ENCODE measurements at regions not wholly inside any gene's neighbourhood (a gene's known extent, or its start where the extent isn't known, plus 50 kb on each side); places are given as distances from the start of the nearest gene placed in this dataset.

DNA sequence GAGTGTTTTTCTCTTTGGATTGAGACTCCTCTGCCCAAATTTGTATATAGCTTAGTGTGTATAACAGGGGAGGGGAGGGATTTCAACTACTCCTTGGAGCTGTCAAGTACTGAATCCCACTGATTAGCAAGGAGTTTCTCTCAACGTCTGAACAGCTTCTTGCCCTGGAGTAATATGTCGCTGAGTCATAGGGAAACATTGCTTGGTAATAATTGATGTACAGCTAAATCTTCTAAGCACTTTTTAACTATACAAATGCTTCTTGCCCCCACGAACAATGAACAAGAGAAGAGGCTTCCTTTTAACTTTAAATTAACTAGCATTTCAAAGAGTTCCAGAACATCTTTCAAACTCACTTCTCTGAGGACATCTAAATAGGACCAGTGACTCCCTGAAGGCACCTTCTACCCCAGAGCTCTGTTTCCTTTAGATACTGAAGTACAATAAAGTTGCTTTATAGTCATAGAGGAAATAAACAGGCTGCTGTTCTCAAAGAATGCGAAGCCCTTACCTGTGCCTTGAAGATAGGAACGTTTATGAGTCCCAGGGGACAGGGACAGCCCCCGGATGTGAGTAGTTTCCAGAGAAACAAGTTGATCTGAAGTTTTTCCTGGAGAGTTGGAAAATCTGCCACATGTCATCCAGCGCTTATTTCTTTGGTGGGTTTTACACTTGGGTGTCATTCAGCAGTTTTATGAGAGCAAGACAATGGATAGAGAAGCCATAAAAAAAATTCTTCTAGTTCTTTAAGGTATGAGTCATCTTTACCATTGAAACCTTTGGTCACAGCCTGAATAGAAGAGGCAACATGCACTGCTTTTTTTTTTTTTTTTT lies 462.5 kb upstream of the BTBD3 start:
- Histone ChIP-seq H3K9ac (ENCODE audit: low read length) (no peak overlapping the region), H3F3A (ENCODE audit: insufficient read depth, low read length, poor library complexity, severe bottlenecking) (no peaks in the 10 kb centered on the region), H2AFZ (ENCODE audit: low read depth, low read length) (no peak overlapping the region), H3K79me2 (replicated peaks; ENCODE audit: insufficient read depth, low read length) (no peaks in the 10 kb centered on the region), H3K27me3 (ENCODE audit: insufficient read depth, low read depth, low read length) (no peaks in the 10 kb centered on the region), H3K4me2 (ENCODE audit: low read length) (no peak overlapping the region), H3K4me3 (ENCODE audit: low read length) (no peak overlapping the region), H3K27ac (ENCODE audit: low read length) (no peak overlapping the region), H4K20me1 (ENCODE audit: insufficient read depth) (no peaks in the 10 kb centered on the region), H3K9me2 (ENCODE audit: insufficient read depth, low read length) (no peaks in the 10 kb centered on the region), H3K36me3 (ENCODE audit: insufficient read depth, low read length) (no peaks in the 10 kb centered on the region), H3K9me3 (ENCODE audit: low read length) (no peaks in the 10 kb centered on the region)
- TF ChIP-seq SMC3 (conservative IDR thresholded peaks at IDR 0.05; ENCODE audit: poor library complexity): no peak

DNA sequence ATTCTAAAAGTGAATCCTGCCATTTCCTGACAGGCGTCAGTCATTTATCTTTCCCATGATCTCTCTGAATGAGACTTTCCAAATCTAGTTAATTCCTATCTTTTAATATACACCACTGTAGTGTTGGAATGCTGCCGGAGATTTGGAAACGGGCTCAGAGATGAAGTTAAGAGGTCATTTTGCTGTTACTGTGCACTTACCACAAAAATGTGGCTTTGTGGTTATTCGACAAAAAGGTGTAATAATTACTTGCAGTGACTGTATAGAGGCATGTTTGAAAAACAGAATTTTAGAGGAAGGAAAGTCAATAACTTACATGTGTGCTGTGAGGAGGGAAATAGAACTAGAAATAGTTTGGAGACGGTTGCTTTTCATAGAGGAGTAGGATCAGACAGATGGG lies 460.2 kb upstream of the BTBD3 start:
- H3K4me2 ChIP-seq (ENCODE audit: low read length): no peak overlapping the region
- no peak overlapping the region for H3K4me3 ChIP-seq (ENCODE audit: low read length)
- H3K27ac ChIP-seq (ENCODE audit: low read length): no peak overlapping the region
- H3K36me3 ChIP-seq (ENCODE audit: insufficient read depth, low read length): no peaks in the 10 kb centered on the region
- no peak overlapping the region for H2AFZ ChIP-seq (ENCODE audit: low read depth, low read length)
- H3K9me3 ChIP-seq (ENCODE audit: low read length): no peaks in the 10 kb centered on the region
- no peaks in the 10 kb centered on the region for H3K79me2 ChIP-seq (replicated peaks; ENCODE audit: insufficient read depth, low read length)
- H3F3A ChIP-seq (ENCODE audit: insufficient read depth, low read length, poor library complexity, severe bottlenecking): no peaks in the 10 kb centered on the region
- no peaks in the 10 kb centered on the region for H3K27me3 ChIP-seq (ENCODE audit: insufficient read depth, low read depth, low read length)
- H4K20me1 ChIP-seq (ENCODE audit: insufficient read depth): no peaks in the 10 kb centered on the region
- no peak for TF ChIP-seq MXI1 (conservative IDR thresholded peaks at IDR 0.05; ENCODE audit: poor library complexity, severe bottlenecking)
- no peak for TF ChIP-seq POLR2AphosphoS5 (IDR thresholded peaks at IDR 0.05)
- TF ChIP-seq, protein P1, sequence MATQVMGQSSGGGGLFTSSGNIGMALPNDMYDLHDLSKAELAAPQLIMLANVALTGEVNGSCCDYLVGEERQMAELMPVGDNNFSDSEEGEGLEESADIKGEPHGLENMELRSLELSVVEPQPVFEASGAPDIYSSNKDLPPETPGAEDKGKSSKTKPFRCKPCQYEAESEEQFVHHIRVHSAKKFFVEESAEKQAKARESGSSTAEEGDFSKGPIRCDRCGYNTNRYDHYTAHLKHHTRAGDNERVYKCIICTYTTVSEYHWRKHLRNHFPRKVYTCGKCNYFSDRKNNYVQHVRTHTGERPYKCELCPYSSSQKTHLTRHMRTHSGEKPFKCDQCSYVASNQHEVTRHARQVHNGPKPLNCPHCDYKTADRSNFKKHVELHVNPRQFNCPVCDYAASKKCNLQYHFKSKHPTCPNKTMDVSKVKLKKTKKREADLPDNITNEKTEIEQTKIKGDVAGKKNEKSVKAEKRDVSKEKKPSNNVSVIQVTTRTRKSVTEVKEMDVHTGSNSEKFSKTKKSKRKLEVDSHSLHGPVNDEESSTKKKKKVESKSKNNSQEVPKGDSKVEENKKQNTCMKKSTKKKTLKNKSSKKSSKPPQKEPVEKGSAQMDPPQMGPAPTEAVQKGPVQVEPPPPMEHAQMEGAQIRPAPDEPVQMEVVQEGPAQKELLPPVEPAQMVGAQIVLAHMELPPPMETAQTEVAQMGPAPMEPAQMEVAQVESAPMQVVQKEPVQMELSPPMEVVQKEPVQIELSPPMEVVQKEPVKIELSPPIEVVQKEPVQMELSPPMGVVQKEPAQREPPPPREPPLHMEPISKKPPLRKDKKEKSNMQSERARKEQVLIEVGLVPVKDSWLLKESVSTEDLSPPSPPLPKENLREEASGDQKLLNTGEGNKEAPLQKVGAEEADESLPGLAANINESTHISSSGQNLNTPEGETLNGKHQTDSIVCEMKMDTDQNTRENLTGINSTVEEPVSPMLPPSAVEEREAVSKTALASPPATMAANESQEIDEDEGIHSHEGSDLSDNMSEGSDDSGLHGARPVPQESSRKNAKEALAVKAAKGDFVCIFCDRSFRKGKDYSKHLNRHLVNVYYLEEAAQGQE (IDR thresholded peaks at IDR 0.05; ENCODE audit: borderline replicate concordance): no peak
- no peak for TF ChIP-seq SMC3 (conservative IDR thresholded peaks at IDR 0.05; ENCODE audit: poor library complexity)
- no peak for TF ChIP-seq RAD21 (conservative IDR thresholded peaks at IDR 0.05)
- TF ChIP-seq EZH2 (IDR thresholded peaks at IDR 0.05; ENCODE audit: borderline replicate concordance, insufficient read depth, low read length, poor library complexity, severe bottlenecking): no peak
- TF ChIP-seq, protein P2, sequence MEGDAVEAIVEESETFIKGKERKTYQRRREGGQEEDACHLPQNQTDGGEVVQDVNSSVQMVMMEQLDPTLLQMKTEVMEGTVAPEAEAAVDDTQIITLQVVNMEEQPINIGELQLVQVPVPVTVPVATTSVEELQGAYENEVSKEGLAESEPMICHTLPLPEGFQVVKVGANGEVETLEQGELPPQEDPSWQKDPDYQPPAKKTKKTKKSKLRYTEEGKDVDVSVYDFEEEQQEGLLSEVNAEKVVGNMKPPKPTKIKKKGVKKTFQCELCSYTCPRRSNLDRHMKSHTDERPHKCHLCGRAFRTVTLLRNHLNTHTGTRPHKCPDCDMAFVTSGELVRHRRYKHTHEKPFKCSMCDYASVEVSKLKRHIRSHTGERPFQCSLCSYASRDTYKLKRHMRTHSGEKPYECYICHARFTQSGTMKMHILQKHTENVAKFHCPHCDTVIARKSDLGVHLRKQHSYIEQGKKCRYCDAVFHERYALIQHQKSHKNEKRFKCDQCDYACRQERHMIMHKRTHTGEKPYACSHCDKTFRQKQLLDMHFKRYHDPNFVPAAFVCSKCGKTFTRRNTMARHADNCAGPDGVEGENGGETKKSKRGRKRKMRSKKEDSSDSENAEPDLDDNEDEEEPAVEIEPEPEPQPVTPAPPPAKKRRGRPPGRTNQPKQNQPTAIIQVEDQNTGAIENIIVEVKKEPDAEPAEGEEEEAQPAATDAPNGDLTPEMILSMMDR (IDR thresholded peaks at IDR 0.05; ENCODE audit: poor library complexity, severe bottlenecking): no peak
- TF ChIP-seq TAF1 (IDR thresholded peaks at IDR 0.05; ENCODE audit: low read depth): no peak
- TF ChIP-seq EP300 (conservative IDR thresholded peaks at IDR 0.05; ENCODE audit: poor library complexity, severe bottlenecking): no peak
- no peaks in the 10 kb centered on the region for H3K9me2 ChIP-seq (ENCODE audit: insufficient read depth, low read length)
- no peak overlapping the region for H3K9ac ChIP-seq (ENCODE audit: low read length)

All from neural cell (in vitro differentiated cells).